ENCODE measurements at regions not wholly inside any gene's neighbourhood (a gene's known extent, or its start where the extent isn't known, plus 50 kb on each side); places are given as distances from the start of the nearest gene placed in this dataset.

DNA sequence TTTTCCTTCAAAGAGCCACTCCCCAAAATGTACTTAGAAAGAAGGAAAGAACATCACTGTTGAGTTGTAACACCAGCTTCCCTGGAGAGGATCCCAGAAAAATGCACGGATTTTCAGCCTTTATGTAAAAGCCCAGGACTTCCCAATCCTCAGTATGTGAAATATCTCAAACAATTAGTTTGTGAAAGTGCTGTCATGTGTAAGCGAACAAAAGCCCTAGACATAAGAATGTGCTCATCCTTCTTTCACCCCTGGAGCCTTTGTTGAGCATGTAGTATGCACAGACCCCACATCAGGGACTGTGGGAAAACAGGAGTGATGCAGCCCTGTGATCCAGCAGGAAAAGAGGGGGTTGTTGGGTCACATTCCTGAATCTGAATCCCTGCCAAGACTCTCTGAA lies 441.4 kb upstream of the ZNF507 start:
- no peak for DNase-seq

- DNase-seq, result no peak
These were observed 439.1 kb upstream of the ZNF507 start for GRCh38 chr19:31906111-31906871.

DNA sequence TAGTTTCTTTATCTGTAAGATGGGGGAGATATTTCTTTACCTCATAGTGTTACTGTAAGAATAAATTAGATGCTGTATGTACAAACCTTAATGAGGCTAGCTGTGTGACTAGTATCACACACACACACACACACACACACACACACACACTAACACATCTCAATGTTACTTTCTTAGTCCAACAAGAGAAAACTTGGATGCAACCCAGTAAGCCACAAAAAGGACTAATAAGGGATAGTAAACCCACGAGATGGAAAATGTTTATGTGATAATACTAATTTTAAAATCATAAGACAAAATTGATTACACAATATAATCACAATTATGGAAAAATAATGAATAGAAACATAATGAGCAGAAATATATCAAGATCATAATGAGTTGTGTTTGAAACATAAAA lies 437.7 kb upstream of the ZNF507 start:
- no peak for DNase-seq

GRCh38 chr19:31908080-31908479 lies 437.3 kb upstream of the ZNF507 start:
- DNase-seq, result no peak

DNA sequence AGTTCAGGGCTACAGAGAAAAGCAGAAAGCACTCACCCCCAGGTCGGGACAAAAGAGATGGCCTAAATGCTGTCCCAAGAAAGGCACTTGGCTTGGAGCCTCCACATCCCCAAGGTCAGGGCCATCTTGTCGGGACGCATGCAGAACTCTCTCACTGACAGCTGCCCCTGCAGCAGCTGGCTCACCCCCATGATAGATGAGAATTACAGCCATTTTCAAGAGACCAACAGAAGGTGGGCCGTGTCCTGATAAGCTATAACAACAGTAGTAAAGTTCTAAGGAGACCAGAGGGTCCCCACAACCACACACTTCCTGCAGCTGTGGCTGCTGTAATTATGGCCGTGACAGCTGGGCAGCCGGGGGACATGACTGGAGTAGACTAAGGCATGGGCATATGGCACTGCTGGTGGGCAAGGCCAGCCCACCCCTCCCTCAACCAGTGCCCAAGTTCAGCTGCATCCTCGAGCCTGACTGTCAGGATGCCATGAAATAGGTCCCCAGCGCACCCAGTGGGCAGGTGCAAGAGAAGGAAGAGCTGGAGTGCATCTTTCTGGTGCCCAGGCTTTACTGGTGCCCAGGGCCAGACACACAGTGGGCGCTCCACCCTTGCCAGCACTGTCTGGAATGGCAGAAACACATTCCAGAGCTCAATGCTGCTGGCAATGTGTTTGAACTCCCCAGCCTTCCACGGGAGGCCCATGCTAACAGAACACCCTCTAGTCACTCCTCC lies 436.7 kb upstream of the ZNF507 start:
- no peak for DNase-seq

- no peak for DNase-seq
These were observed 435.2 kb upstream of the ZNF507 start for GRCh38 chr19:31910224-31910623.

DNA sequence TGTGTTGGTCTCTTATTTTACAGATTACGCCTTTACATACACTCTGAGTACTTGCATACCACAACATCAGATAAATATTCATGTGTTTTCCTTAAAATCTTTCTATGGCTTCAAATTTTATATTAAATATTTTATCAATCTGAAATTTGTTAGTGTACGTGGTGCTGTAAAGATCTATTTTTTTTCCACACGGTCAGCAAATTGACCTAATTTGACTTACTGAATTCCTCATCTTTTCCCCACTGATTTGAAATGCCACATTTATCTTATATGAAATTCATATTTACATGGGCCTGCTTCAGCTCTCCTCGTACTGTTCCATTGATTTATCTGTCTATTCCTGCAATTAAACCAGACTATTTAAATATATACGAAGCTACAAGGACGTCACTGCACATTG lies 433.8 kb upstream of the ZNF507 start:
- no peak for DNase-seq

- DNase-seq, result no peak
These were observed 432.2 kb upstream of the ZNF507 start for GRCh38 chr19:31913103-31913661.

GRCh38 chr19:31930401-31930800 lies 415.0 kb upstream of the ZNF507 start:
- DNase-seq, result no peak

DNA sequence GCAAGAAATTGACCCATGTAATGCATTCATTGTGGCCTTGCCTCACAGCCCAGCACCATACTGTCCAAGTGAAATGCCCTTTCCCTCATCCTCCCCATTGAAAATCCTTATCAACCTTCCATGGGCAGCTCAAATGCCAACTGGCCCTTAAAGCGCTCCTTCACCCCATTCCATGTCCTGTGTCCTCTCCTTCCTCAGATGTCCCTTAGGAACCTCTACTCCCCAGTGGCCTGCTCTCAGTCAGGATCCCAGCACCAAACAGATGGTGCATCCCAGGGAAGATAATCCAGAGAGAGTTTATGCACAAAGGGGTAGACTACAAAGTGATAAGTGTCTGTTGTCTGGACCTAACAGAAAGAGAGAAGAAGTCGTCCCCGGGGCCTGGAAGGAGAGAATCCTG lies 407.4 kb upstream of the ZNF507 start:
- no peak for DNase-seq

- no peak for DNase-seq
These were observed 406.7 kb upstream of the ZNF507 start for GRCh38 chr19:31938675-31939074.

DNA sequence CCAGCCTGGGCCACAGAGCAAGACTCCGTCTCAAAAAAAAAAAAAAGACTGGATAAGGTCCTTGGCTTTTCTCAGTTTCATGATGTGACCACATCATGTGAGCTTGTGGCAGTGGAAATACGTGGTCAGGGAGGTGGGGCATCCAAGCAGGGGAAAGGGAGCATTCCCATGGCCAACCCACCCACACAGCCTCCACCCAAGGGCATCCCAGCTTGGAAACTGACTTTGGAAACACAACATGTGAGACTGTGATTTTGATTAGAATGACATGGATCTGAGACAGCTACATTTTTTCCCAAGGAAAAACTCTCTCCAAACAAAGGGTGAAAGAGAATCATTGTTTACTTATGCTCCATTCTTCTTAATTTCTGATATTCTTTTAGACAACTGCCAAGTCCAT lies 405.0 kb upstream of the ZNF507 start:
- DNase-seq, result no peak

DNA sequence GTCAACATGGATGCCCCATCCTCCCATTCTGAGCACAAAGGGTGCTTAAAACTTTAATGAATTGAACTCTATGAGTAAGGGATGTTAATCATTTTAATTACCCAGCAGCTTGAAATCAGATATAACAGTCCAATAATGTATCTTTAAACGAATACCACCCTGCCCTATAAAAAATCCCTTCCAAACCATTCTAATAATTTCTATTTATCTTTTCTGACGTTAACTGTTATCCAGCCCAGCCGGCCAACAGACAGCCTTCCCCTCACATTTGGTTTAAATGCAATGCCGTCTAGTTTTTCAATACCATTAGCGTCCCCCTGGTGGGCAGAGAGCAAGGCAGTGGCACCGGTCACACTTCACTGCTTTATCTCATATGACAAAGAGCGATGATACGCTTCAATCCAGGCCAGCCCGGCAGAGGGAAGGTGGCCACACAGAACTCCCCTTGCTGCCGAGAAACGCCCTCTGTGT lies 402.2 kb upstream of the ZNF507 start:
- no peak for DNase-seq

DNA sequence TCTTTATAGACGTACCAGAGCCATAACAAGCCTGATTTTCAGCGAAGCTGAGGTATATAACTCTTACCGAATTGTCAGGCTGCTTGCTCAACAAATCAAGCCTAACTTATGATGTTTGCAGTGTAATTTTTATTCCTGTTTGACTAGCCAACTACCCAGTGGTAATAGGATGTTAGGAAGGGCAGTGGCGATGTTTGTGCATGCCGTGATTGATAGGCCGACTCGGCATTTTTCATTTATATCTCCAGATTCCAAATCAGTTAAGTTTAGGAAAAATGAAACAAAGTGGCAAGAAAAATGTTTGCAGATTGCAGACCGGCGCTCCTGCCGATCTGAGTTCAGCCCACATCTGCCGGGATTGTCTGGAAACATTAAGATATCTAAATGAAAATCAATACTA lies 401.6 kb upstream of the ZNF507 start:
- no peak for DNase-seq

- no peak for DNase-seq
These were observed 401.1 kb upstream of the ZNF507 start for GRCh38 chr19:31944326-31944725.

DNA sequence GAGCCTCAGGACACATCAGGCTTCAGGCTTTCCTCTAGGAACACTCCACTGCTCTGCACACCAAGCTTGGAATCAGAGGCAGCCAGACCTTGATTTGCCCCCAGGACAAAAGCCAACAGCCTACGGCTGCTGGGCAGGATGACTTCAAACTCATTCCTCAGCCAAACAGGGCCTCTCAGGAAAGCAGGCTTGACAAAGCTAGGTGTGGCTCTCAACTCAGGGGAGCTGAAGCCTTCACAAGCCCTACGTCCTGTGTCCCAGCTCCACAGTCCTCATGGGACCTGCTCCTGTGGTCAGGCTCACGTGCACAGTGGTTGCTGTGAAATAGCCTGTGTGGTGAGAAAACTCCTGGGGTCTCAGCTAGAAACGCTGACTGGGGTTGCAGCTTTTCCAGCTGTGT lies 398.9 kb upstream of the ZNF507 start:
- no peak for DNase-seq

DNA sequence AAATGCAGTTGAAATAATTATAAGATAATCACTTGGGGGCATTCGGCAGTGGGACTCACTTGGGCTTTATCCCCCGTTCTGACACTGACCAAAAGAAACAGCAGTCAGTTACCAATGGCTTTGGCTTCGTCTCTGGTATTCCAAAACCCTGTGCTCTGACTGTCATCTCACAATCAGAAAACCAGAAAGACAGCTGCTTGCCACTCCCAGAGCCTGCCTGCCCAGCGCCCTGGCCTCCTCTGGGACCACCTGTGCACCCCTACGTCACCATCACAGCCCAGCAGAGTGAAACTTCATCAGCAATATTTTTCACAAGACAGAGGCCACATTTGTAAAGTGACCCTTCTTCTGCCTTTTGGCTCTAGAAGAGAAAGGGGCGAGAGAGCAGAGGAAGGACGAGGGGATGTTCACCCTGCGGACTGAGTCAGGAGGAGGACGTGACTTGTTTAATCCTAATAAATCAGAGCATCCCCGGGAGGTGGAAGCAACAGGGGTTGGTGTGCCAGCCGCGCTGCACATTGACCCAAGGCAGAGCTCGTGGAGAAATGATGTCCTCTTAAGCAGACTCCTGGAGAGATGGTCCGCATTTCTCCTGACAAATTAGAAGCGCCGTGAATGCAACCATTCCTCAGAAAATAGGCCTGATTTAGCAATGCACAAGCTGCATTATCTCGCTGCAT lies 397.8 kb upstream of the ZNF507 start:
- DNase-seq, result no peak

DNA sequence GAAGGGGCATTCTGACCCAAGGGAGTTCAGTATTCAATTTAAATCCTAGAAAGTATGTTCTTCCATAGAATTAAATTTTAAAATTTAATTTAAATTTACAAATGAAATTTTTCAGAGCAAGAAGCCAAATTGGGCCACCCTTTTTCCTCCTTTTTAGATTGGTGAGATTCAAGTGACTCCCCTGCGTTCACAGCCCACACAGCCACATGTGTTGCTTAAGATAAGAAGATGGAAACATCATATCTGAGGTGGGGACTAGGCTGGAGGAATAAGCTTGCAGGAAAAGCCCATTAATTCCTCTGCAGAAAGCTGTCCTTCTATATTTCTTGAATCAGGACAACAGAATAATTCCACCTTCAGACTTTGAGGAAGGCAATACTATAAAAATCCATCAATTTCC lies 392.7 kb upstream of the ZNF507 start:
- no peak for DNase-seq

DNA sequence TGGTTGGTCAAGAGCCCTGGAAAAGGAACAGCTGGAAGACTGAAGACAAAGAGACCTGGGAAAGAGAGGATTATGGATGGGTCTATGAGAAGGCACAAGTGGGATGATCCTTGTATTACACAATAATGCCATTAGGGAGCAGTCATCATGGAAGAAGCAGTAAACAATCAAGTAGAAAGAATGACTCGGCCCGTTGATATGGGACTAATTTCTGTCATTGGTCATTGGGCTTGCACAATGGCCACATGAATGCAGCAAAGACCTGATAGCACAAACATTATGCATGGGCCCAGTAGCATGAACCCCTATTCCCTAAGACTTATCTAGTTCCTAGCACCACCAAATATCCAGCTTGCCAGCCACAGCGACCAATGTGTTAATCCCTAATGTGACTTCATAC lies 390.3 kb upstream of the ZNF507 start:
- DNase-seq, result no peak

DNA sequence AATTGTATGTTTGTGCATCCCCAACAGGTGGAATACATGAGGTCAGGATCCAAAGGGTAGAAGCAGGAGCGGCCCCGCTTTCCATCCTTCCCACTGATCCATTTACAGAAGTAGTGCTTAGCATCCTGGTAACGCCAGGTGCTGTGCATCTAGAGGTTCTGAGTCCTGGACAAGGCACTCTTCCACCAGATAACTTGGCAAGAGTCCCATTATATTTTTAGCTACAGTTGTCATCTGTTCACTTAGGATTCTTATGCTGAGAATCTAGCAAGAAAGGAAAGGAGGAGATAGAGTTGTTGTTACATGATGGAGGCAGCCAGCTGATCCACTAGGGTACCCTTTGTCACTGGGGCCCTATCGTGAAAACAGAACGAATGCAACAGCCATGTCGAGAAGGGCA lies 389.5 kb upstream of the ZNF507 start:
- no peak for DNase-seq

DNA sequence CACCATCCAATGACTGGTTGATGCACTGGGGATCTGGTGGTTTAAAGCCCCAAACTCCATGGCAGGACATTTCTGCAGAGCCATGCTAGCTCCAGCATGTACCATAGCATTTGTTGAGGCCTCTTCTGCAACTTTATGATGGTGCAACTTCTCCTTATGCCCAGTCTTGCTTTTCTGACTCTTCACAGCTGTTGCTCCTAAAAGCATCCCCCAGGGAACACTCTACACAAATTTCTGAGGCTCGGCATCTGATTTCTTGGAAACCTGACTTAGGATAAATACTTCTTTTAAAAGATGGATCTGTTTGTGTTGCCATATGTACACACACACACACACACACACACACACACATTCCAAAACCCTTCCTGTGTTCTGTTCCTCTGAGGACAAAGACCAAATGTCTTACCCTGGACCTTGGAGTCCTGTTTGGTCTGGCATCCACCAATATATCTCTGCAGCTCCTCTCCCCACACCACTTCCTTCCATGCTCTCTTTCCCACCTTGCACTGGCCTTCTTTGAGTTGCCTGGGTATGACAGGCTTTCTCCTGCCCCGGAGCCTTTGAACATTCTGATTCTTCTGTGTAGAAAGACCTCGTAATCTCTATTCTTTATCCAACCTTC lies 388.5 kb upstream of the ZNF507 start:
- no peak for DNase-seq

DNA sequence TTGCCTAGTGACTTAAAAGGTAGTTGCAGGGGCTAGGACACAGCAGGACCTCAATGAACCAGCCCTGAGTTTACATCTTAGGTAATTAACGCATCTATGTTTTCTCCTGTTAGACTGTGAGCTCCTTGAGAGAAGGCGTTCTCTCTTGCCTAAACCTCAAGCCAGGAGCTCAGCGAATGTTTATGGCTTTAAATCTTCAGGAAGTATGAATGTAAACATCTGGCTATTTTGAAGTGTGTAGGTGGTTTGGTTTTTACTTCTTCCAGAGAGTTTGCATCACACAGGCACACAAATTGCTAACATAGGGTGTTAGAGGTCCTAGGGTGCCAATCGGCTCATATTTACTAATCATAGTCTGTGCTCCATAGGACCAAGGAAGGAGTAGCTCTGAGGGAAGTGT lies 387.7 kb upstream of the ZNF507 start:
- no peak for DNase-seq

GRCh38 chr19:31959527-31960018 lies 385.8 kb upstream of the ZNF507 start:
- DNase-seq, result no peak

Measured in activated effector memory CD4-positive, alpha-beta T cell treated with Interleukin-2 at 50 U/mL for 16 hours (primary cell).